Cardiac septum (tissue), 1 donor: ENCODE measurements at regions not wholly inside any gene's neighbourhood (a gene's known extent, or its start where the extent isn't known, plus 50 kb on each side); places are given as distances from the start of the nearest gene placed in this dataset.
"Not testable (repeated sequence)": the region's sequence is repeated elsewhere in the genome, so short reads cannot be mapped to it uniquely, and the experiment has no call there.

Source experiments
- DNase-seq: peaks from one replicate; pipeline ENCODE4 v3.0.0-alpha.2; 2020; ENCODE audit warnings: low spot score
- intact Hi-C: fragments of 100-400 bp; cut with DNase I; formaldehyde crosslinking; loops from one replicate; pipeline ENCODE4 v1.14.0; 2022
- donor health status: DM: no; HTN: no; CAD: no.

- intact Hi-C loops = no loop called here
Observed at GRCh38 chr20:40634891-40635290, 54.1 kb downstream of the MAFB start.

GRCh38 chr20:40633123-40633850 lies 55.7 kb downstream of the MAFB start:
- DNase-seq = no peak
- intact Hi-C loops = no loop called here

More at GRCh38 chr20:40634891-40635290, 54.1 kb downstream of the MAFB start:
- DNase-seq = no peak

GRCh38 chr20:40632346-40632976 lies 56.6 kb downstream of the MAFB start:
- intact Hi-C loops = no loop called here
- DNase-seq = no peak

- DNase-seq = no peak
- intact Hi-C loops = no loop called here
Observed at GRCh38 chr20:40631119-40631631, 57.9 kb downstream of the MAFB start.

GRCh38 chr20:40630713-40631112 lies 58.3 kb downstream of the MAFB start:
- DNase-seq = no peak
- intact Hi-C loops = no loop called here

GRCh38 chr20:40630099-40630498 lies 58.9 kb downstream of the MAFB start:
- no peak for DNase-seq
- intact Hi-C loops = no loop called here

- intact Hi-C loops = no loop called here
- DNase-seq = no peak
Observed at GRCh38 chr20:40628877-40629276, 60.2 kb downstream of the MAFB start.

GRCh38 chr20:40619053-40619452 lies 70.0 kb downstream of the MAFB start:
- DNase-seq, intact Hi-C loops: not testable (repeated sequence)

GRCh38 chr20:40617594-40617993 lies 71.4 kb downstream of the MAFB start:
- intact Hi-C loops = no loop called here
- DNase-seq = no peak

- no peak for DNase-seq
- intact Hi-C loops = no loop called here
Observed at GRCh38 chr20:40612837-40613236, 76.2 kb downstream of the MAFB start.

- intact Hi-C loops = no loop called here
- no peak for DNase-seq
Observed at GRCh38 chr20:40612247-40612646, 76.8 kb downstream of the MAFB start.

- no peak for DNase-seq
- intact Hi-C loops = no loop called here
Observed at GRCh38 chr20:40610730-40611129, 78.3 kb downstream of the MAFB start.

GRCh38 chr20:40607927-40608326 lies 81.1 kb downstream of the MAFB start:
- no peak for DNase-seq
- intact Hi-C loops = no loop called here

- intact Hi-C loops = no loop called here
- DNase-seq = no peak
Observed at GRCh38 chr20:40606660-40607059, 82.4 kb downstream of the MAFB start.

- DNase-seq = no peak
- intact Hi-C loops = no loop called here
Observed at GRCh38 chr20:40606237-40606636, 82.8 kb downstream of the MAFB start.

GRCh38 chr20:40604416-40604815 lies 84.6 kb downstream of the MAFB start:
- no peak for DNase-seq
- intact Hi-C loops = no loop called here

- no peak for DNase-seq
- intact Hi-C loops = no loop called here
Observed at GRCh38 chr20:40603057-40603651, 85.9 kb downstream of the MAFB start.

- DNase-seq = no peak
- intact Hi-C loops = no loop called here
Observed at GRCh38 chr20:40602381-40602780, 86.7 kb downstream of the MAFB start.

- intact Hi-C loops = no loop called here
Observed at GRCh38 chr20:40600441-40601219, 88.4 kb downstream of the MAFB start.

GRCh38 chr20:40599987-40600386 lies 89.0 kb downstream of the MAFB start:
- no peak for DNase-seq
- intact Hi-C loops = no loop called here

More at GRCh38 chr20:40600441-40601219, 88.4 kb downstream of the MAFB start:
- no peak for DNase-seq
